ENCODE measurements at regions not wholly inside any gene's neighbourhood (a gene's known extent, or its start where the extent isn't known, plus 50 kb on each side); places are given as distances from the start of the nearest gene placed in this dataset.

GRCh38 chr2:49251766-49252165 lies 97.5 kb upstream of the FSHR start:
- DNase-seq (ENCODE audit: low spot score), result no peak

- no peak for DNase-seq (ENCODE audit: low spot score)
Observed at GRCh38 chr2:49251251-49251650, 96.9 kb upstream of the FSHR start.

GRCh38 chr2:49248506-49248905 lies 94.2 kb upstream of the FSHR start:
- DNase-seq (ENCODE audit: low spot score), result peak; percentile 36

- no peak for DNase-seq (ENCODE audit: low spot score)
Observed at GRCh38 chr2:49241991-49242390, 87.7 kb upstream of the FSHR start.

GRCh38 chr2:49241501-49241900 lies 87.2 kb upstream of the FSHR start:
- DNase-seq (ENCODE audit: low spot score), result no peak

GRCh38 chr2:49240608-49241007 lies 86.3 kb upstream of the FSHR start:
- no peak for DNase-seq (ENCODE audit: low spot score)

GRCh38 chr2:49238604-49238960 lies 84.3 kb upstream of the FSHR start:
- no peak for DNase-seq (ENCODE audit: low spot score)

GRCh38 chr2:49237867-49238603 lies 83.7 kb upstream of the FSHR start:
- no peak for DNase-seq (ENCODE audit: low spot score)

- DNase-seq (ENCODE audit: low spot score), result no peak
Observed at GRCh38 chr2:49236316-49236715, 82.0 kb upstream of the FSHR start.

- DNase-seq (ENCODE audit: low spot score), result no peak
Observed at GRCh38 chr2:49226360-49226759, 72.0 kb upstream of the FSHR start.

GRCh38 chr2:49225126-49225525 lies 70.8 kb upstream of the FSHR start:
- no peak for DNase-seq (ENCODE audit: low spot score)

- no peak for DNase-seq (ENCODE audit: low spot score)
Observed at GRCh38 chr2:49224426-49225010, 70.2 kb upstream of the FSHR start.

- no peak for DNase-seq (ENCODE audit: low spot score)
Observed at GRCh38 chr2:49222975-49223528, 68.7 kb upstream of the FSHR start.

GRCh38 chr2:49219741-49220140 lies 65.4 kb upstream of the FSHR start:
- DNase-seq (ENCODE audit: low spot score), result no peak

GRCh38 chr2:49210191-49210590 lies 55.9 kb upstream of the FSHR start:
- no peak for DNase-seq (ENCODE audit: low spot score)

GRCh38 chr2:49207204-49207603 lies 52.9 kb upstream of the FSHR start:
- DNase-seq (ENCODE audit: low spot score), result no peak
